22Rv1 (cell line): ENCODE measurements at regions not wholly inside any gene's neighbourhood (a gene's known extent, or its start where the extent isn't known, plus 50 kb on each side); places are given as distances from the start of the nearest gene placed in this dataset.

Experiments used
- H3K27ac ChIP-seq: fragments of 450-650 bp; 2 replicates; pipeline ENCODE4 v1.5.1; 2017
- CTCF ChIP-seq: fragments of 450-650 bp; IDR thresholded peaks from 2 replicates; pipeline ENCODE4 v1.5.1; 2017; ENCODE audit warnings: mild to moderate bottlenecking
- ZFX ChIP-seq: fragments of 450-650 bp; IDR thresholded peaks from 2 replicates; pipeline ENCODE4 v1.6.1; 2017; ENCODE audit warnings: antibody characterized with exemption, borderline replicate concordance

- H3K27ac ChIP-seq = no peak overlapping the region
- TF ChIP-seq CTCF (no peak), ZFX (no peak)
These were observed 102.4 kb upstream of the E2F7 start for GRCh38 chr12:77167801-77168200.

GRCh38 chr12:77166696-77167095 is 101.3 kb upstream of the E2F7 start:
- H3K27ac ChIP-seq = no peak overlapping the region
- TF ChIP-seq ZFX = no peak
- TF ChIP-seq CTCF = no peak

GRCh38 chr12:77163074-77164038 is 98.0 kb upstream of the E2F7 start:
- no peak overlapping the region; the same call in 1 of the 2 replicates for H3K27ac ChIP-seq

GRCh38 chr12:77161944-77162343 is 96.6 kb upstream of the E2F7 start:
- TF ChIP-seq CTCF (no peak), ZFX (no peak)
- no peak overlapping the region for H3K27ac ChIP-seq

More at GRCh38 chr12:77163074-77164038, 98.0 kb upstream of the E2F7 start:
- TF ChIP-seq ZFX (no peak), CTCF (no peak)

GRCh38 chr12:77160931-77161330 is 95.6 kb upstream of the E2F7 start:
- TF ChIP-seq CTCF (no peak), ZFX (no peak)
- no peak overlapping the region for H3K27ac ChIP-seq

GRCh38 chr12:77153706-77154105 is 88.3 kb upstream of the E2F7 start:
- no peak for TF ChIP-seq CTCF
- H3K27ac ChIP-seq = no peak overlapping the region

- no peak overlapping the region for H3K27ac ChIP-seq
- TF ChIP-seq CTCF (peak; percentile 84), ZFX (no peak)
These were observed 87.3 kb upstream of the E2F7 start for GRCh38 chr12:77152623-77153193.
